Esophagus muscularis mucosa (tissue), 4 donors: ENCODE measurements at regions not wholly inside any gene's neighbourhood (a gene's known extent, or its start where the extent isn't known, plus 50 kb on each side); places are given as distances from the start of the nearest gene placed in this dataset.

Experiments used
- DNase-seq: peaks from one replicate; pipeline ENCODE4 v3.0.0-alpha.2; 2017; ENCODE audit errors: extremely low spot score
- H3K27ac ChIP-seq, 4 donors: fragments of 200-600 bp; sonication (generic); replicated peaks in 1 of 4; 1 replicate in 3 of 4; 2 replicates in 1 of 4; pipeline ENCODE4 v1.5.1; 2016 to 2019; ENCODE audit warnings: mild to moderate bottlenecking in 1 of 4
- H3K27me3 ChIP-seq, 4 donors: fragments of 200-600 bp; sonication (generic); one replicate each; pipeline versions ENCODE4 v1.5.1 to v1.6.0; 2016 to 2019
- H3K36me3 ChIP-seq, 4 donors: fragments of 200-600 bp; sonication (generic); one replicate each; pipeline ENCODE4 v1.5.1; 2016 to 2019
- H3K4me1 ChIP-seq, 4 donors: fragments of 200-600 bp; sonication (generic); one replicate each; pipeline ENCODE4 v1.5.1; 2016 to 2019
- H3K4me3 ChIP-seq, 4 donors: fragments of 200-600 bp; sonication (generic); 1 replicate in 2 of 4; 2 replicates in 2 of 4; pipeline ENCODE4 v1.5.1; 2016 to 2019; ENCODE audit warnings: mild to moderate bottlenecking in 4 of 4, moderate library complexity in 1 of 4
- H3K9me3 ChIP-seq, 4 donors: fragments of 200-600 bp; sonication (generic); 1 replicate in 3 of 4; 2 replicates in 1 of 4; pipeline ENCODE4 v1.5.1; 2016 to 2019
- CTCF ChIP-seq, 3 experiments: fragments of 200-600 bp in 2 of 3; fragments of 450-650 bp in 1 of 3; sonication (generic) in 2 of 3; IDR thresholded peaks; one replicate each; pipeline ENCODE4 v1.5.1; 2017 to 2019; ENCODE audit warnings: antibody characterized with exemption in 3 of 3, mild to moderate bottlenecking in 2 of 3, moderate library complexity in 1 of 3
- EP300 ChIP-seq: sonication (generic); formaldehyde crosslinking; IDR thresholded peaks from one replicate; pipeline ENCODE4 v1.6.1; 2017; ENCODE audit warnings: antibody characterized with exemption
- POLR2A ChIP-seq: fragments of 450-650 bp; IDR thresholded peaks from one replicate; pipeline ENCODE4 v1.6.1; 2017; ENCODE audit warnings: antibody characterized with exemption, moderate library complexity, mild to moderate bottlenecking, low read depth
- POLR2AphosphoS5 ChIP-seq, 2 donors: sonication (generic); formaldehyde crosslinking; IDR thresholded peaks; one replicate each; pipeline ENCODE4 v1.6.1; 2017; ENCODE audit warnings: antibody characterized with exemption in 2 of 2
- WGBS: methylation state at CpG from one replicate; pipeline ENCODE4 v1.1.5; 2018; 5-methylcytosine and 5-hydroxymethylcytosine counted together
- intact Hi-C: fragments of 100-400 bp; cut with DNase I; formaldehyde crosslinking; loops from one replicate; pipeline ENCODE4 v1.15.1; 2023

- DNase-seq: no peak
- H3K9me3 ChIP-seq: no peaks in the 10 kb centered on the region
- H3K36me3 ChIP-seq: no peaks in the 10 kb centered on the region
- H3K27me3 ChIP-seq: no peaks in the 10 kb centered on the region
- peak overlapping the region in 3 of 4 donors; percentile 6 to 37 (median 34) for H3K27ac ChIP-seq
- 34% methylated on average over 3 of the region's 3 CpGs for WGBS
- TF ChIP-seq POLR2AphosphoS5 (IDR thresholded peaks at IDR 0.05) (peak; percentile 31 to 46), EP300 (no peak)
- intact Hi-C loops: no loop called here
- no peak overlapping the region for H3K4me3 ChIP-seq
- peaks cover 10 to 29% (median 22%) of the 10 kb centered on the region in 4 donors for H3K4me1 ChIP-seq
Observed at GRCh38 chr2:145157741-145158591, 638.0 kb upstream of the ZEB2 start.

- DNase-seq: no peak
- no peak for TF ChIP-seq POLR2AphosphoS5 (IDR thresholded peaks at IDR 0.05)
- Histone ChIP-seq H3K9me3 (no peaks in the 10 kb centered on the region), H3K27me3 (no peaks in the 10 kb centered on the region), H3K36me3 (no peaks in the 10 kb centered on the region), H3K4me3 (no peak overlapping the region), H3K4me1 (peaks cover 10 to 29% (median 22%) of the 10 kb centered on the region in 4 donors), H3K27ac (peak overlapping the region in 3 of 4 donors; percentile 6 to 37 (median 34))
- intact Hi-C loops: no loop called here
Observed at GRCh38 chr2:145157036-145157675, 637.2 kb upstream of the ZEB2 start.

- Histone ChIP-seq H3K27me3 (no peaks in the 10 kb centered on the region), H3K4me1 (peaks cover 10 to 29% (median 22%) of the 10 kb centered on the region in 4 donors), H3K9me3 (no peaks in the 10 kb centered on the region), H3K36me3 (no peaks in the 10 kb centered on the region), H3K27ac (no peak overlapping the region), H3K4me3 (no peak overlapping the region)
- 67% methylated on average over 2 of the region's 2 CpGs for WGBS
- no peak for DNase-seq
- intact Hi-C loops: no loop called here
- TF ChIP-seq POLR2A (no peak), CTCF (IDR thresholded peaks at IDR 0.05) (no peak), EP300 (no peak), POLR2AphosphoS5 (IDR thresholded peaks at IDR 0.05) (no peak)
Observed at GRCh38 chr2:145156199-145156598, 636.3 kb upstream of the ZEB2 start.

- DNase-seq: no peak
- Histone ChIP-seq H3K4me3 (no peak overlapping the region), H3K9me3 (no peaks in the 10 kb centered on the region), H3K27me3 (no peaks in the 10 kb centered on the region), H3K36me3 (no peaks in the 10 kb centered on the region), H3K4me1 (peaks cover 10 to 29% (median 22%) of the 10 kb centered on the region in 4 donors), H3K27ac (no peak overlapping the region)
- 90% methylated on average over 2 of the region's 2 CpGs for WGBS
- intact Hi-C loops: no loop called here
- TF ChIP-seq POLR2AphosphoS5 (IDR thresholded peaks at IDR 0.05) (no peak), EP300 (no peak), POLR2A (no peak), CTCF (IDR thresholded peaks at IDR 0.05) (no peak)
Observed at GRCh38 chr2:145155196-145155595, 635.3 kb upstream of the ZEB2 start.

GRCh38 chr2:145154731-145155130 lies 634.8 kb upstream of the ZEB2 start:
- no peak for DNase-seq
- Histone ChIP-seq H3K4me3 (no peak overlapping the region), H3K36me3 (no peaks in the 10 kb centered on the region), H3K9me3 (no peaks in the 10 kb centered on the region), H3K4me1 (peaks cover 10 to 28% (median 20%) of the 10 kb centered on the region in 4 donors), H3K27ac (no peak overlapping the region), H3K27me3 (no peaks in the 10 kb centered on the region)
- 81% methylated on average over 2 of the region's 2 CpGs for WGBS
- intact Hi-C loops: no loop called here
- TF ChIP-seq POLR2A (no peak), CTCF (IDR thresholded peaks at IDR 0.05) (no peak), EP300 (no peak), POLR2AphosphoS5 (IDR thresholded peaks at IDR 0.05) (no peak)
